C4-2B (cell line): ENCODE measurements at regions not wholly inside any gene's neighbourhood (a gene's known extent, or its start where the extent isn't known, plus 50 kb on each side); places are given as distances from the start of the nearest gene placed in this dataset.

Experiments
- CTCF ChIP-seq: fragments of 450-650 bp; conservative IDR thresholded peaks from 2 replicates; pipeline ENCODE4 v1.5.1; 2017; ENCODE audit warnings: mild to moderate bottlenecking
- ZFX ChIP-seq: fragments of 450-650 bp; IDR thresholded peaks from 2 replicates; pipeline ENCODE4 v1.6.1; 2017

GRCh38 chr12:86860776-86861175, 604.6 kb upstream of the MGAT4C start:
- TF ChIP-seq CTCF = no peak
- TF ChIP-seq ZFX = no peak
